ENCODE measurements at regions not wholly inside any gene's neighbourhood (a gene's known extent, or its start where the extent isn't known, plus 50 kb on each side); places are given as distances from the start of the nearest gene placed in this dataset.

DNA sequence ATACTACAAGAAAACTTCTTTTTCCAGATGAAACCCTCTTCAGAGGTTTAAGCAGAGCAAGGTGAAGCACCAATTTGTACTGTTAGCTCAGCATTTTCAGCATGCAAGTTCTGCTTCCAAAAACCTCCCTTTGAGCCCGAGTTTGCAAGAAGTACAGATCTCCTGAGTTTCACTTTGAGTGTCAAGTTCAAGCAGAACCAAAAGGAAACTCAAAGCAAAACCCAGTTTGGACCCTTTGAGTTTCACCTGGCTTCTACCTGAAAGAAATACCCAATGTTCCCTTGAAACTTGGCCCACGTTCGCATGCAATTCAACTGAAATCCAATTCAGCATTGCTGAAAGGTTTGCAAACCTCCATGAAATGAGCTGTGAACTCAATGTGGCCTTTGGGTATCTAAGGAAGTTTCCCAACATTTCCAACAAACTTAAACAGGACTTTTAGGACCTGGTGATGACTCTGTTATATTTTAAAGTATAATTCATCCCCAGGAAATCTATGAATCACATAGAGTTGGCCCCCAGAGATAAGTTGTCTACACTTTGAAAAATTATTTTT lies 62.9 kb upstream of the HBS1L start:
- Histone ChIP-seq H3K79me2 (ENCODE audit: insufficient read depth, low read length) (no peaks in the 10 kb centered on the region), H3K27me3 (ENCODE audit: insufficient read depth, low read length) (no peaks in the 10 kb centered on the region), H3K9ac (ENCODE audit: low read length) (no peak overlapping the region), H3F3A (ENCODE audit: insufficient read depth, low read length) (no peaks in the 10 kb centered on the region), H3K9me3 (ENCODE audit: low read length) (no peaks in the 10 kb centered on the region), H4K20me1 (ENCODE audit: insufficient read depth, low read length) (no peaks in the 10 kb centered on the region), H3K4me1 (ENCODE audit: insufficient read depth, low read length, severe bottlenecking) (peaks cover 56% of the 10 kb centered on the region), H3K4me2 (ENCODE audit: low read length) (peak overlapping the region; percentile 25), H3K9me2 (ENCODE audit: low read depth, low read length) (no peaks in the 10 kb centered on the region), H3K36me3 (ENCODE audit: insufficient read depth, low read length) (no peaks in the 10 kb centered on the region), H3K4me3 (ENCODE audit: low read depth, low read length, poor library complexity, severe bottlenecking) (no peak overlapping the region), H3K27ac (ENCODE audit: low read depth, low read length, poor library complexity, severe bottlenecking) (peak overlapping the region; percentile 77), H2AFZ (ENCODE audit: low read length) (peak overlapping the region; percentile 12; the same call in 1 of the 2 replicates)
- no peak for TF ChIP-seq EZH2 (IDR thresholded peaks at IDR 0.05; ENCODE audit: borderline replicate concordance, low read length)
- TF ChIP-seq, protein P1, sequence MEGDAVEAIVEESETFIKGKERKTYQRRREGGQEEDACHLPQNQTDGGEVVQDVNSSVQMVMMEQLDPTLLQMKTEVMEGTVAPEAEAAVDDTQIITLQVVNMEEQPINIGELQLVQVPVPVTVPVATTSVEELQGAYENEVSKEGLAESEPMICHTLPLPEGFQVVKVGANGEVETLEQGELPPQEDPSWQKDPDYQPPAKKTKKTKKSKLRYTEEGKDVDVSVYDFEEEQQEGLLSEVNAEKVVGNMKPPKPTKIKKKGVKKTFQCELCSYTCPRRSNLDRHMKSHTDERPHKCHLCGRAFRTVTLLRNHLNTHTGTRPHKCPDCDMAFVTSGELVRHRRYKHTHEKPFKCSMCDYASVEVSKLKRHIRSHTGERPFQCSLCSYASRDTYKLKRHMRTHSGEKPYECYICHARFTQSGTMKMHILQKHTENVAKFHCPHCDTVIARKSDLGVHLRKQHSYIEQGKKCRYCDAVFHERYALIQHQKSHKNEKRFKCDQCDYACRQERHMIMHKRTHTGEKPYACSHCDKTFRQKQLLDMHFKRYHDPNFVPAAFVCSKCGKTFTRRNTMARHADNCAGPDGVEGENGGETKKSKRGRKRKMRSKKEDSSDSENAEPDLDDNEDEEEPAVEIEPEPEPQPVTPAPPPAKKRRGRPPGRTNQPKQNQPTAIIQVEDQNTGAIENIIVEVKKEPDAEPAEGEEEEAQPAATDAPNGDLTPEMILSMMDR (IDR thresholded peaks at IDR 0.05; ENCODE audit: low read length) = no peak

DNA sequence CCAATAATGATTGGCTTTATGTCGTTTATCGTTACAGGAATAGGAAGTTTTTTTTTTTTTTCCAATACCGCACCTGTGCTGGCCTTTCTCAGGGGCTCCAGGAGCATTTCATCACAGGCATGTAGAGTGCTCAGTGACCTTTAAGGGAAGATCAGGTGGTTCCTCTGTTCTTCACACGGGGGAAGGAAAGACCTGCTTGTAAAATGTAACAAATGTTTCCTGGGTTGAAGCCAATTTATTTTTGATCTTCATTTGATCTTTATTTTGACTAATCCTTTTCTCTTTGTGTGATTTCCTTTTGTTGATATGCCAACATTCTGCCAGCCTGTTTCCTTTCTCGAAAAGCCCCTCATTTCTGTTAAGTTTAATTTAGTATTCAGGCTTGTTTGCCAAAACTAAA lies 61.9 kb upstream of the HBS1L start:
- no peak overlapping the region for H2AFZ ChIP-seq (ENCODE audit: low read length)
- H3K4me2 ChIP-seq (ENCODE audit: low read length) = peak overlapping the region; percentile 25
- H3K27ac ChIP-seq (ENCODE audit: low read depth, low read length, poor library complexity, severe bottlenecking) = peak overlapping the region; percentile 77
- H3K4me3 ChIP-seq (ENCODE audit: low read depth, low read length, poor library complexity, severe bottlenecking) = peak overlapping the region; percentile 7
- H3K4me1 ChIP-seq (ENCODE audit: insufficient read depth, low read length, severe bottlenecking) = peaks cover 61% of the 10 kb centered on the region
- peak overlapping the region; percentile 40; the same call in 1 of the 2 replicates for H3K9ac ChIP-seq (ENCODE audit: low read length)
- H3K27me3 ChIP-seq (ENCODE audit: insufficient read depth, low read length) = no peaks in the 10 kb centered on the region
- no peaks in the 10 kb centered on the region for H3F3A ChIP-seq (ENCODE audit: insufficient read depth, low read length)
- H3K36me3 ChIP-seq (ENCODE audit: insufficient read depth, low read length) = no peaks in the 10 kb centered on the region
- TF ChIP-seq, protein P1 (IDR thresholded peaks at IDR 0.05; ENCODE audit: low read length) = no peak
- no peaks in the 10 kb centered on the region for H4K20me1 ChIP-seq (ENCODE audit: insufficient read depth, low read length)
- H3K9me3 ChIP-seq (ENCODE audit: low read length) = no peaks in the 10 kb centered on the region
- H3K79me2 ChIP-seq (ENCODE audit: insufficient read depth, low read length) = no peaks in the 10 kb centered on the region
- no peaks in the 10 kb centered on the region for H3K9me2 ChIP-seq (ENCODE audit: low read depth, low read length)

DNA sequence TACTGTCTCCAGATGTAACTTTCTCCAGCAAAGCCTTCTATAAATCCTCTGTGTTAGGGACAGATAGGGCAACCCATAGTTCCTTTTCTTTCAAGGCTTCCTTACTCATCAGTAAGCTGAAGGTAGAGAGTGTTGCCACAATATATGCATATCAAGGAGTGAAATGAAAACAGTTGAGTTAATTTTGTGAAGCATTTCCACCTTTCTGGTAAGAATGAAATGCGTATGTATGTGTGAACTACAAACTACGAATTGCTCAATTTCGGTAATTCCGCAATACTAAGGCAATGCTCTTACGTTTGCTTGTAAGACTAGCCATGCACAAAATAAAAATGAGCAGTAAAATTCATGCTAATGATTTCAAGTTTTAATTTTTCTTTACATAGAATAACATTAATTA lies 61.2 kb upstream of the HBS1L start:
- Histone ChIP-seq H3K4me1 (ENCODE audit: insufficient read depth, low read length, severe bottlenecking) (peaks cover 69% of the 10 kb centered on the region), H3K4me3 (ENCODE audit: low read depth, low read length, poor library complexity, severe bottlenecking) (no peak overlapping the region), H2AFZ (ENCODE audit: low read length) (no peak overlapping the region), H3K4me2 (ENCODE audit: low read length) (peak overlapping the region; percentile 25), H3K36me3 (ENCODE audit: insufficient read depth, low read length) (no peaks in the 10 kb centered on the region), H3K79me2 (ENCODE audit: insufficient read depth, low read length) (no peaks in the 10 kb centered on the region), H3K27me3 (ENCODE audit: insufficient read depth, low read length) (no peaks in the 10 kb centered on the region), H4K20me1 (ENCODE audit: insufficient read depth, low read length) (no peaks in the 10 kb centered on the region), H3F3A (ENCODE audit: insufficient read depth, low read length) (no peaks in the 10 kb centered on the region), H3K27ac (ENCODE audit: low read depth, low read length, poor library complexity, severe bottlenecking) (peak overlapping the region; percentile 77), H3K9me3 (ENCODE audit: low read length) (no peaks in the 10 kb centered on the region), H3K9ac (ENCODE audit: low read length) (peak overlapping the region; percentile 40), H3K9me2 (ENCODE audit: low read depth, low read length) (no peaks in the 10 kb centered on the region)
- TF ChIP-seq EZH2 (IDR thresholded peaks at IDR 0.05; ENCODE audit: borderline replicate concordance, low read length) = no peak
- TF ChIP-seq, protein P1 (IDR thresholded peaks at IDR 0.05; ENCODE audit: low read length) = no peak

Measured in OCI-LY1 (cell line).